ENCODE measurements at regions not wholly inside any gene's neighbourhood (a gene's known extent, or its start where the extent isn't known, plus 50 kb on each side); places are given as distances from the start of the nearest gene placed in this dataset.

GRCh38 chr13:78182813-78183212, 264.2 kb upstream of the EDNRB start:
- no peak for TF ChIP-seq POLR2A (IDR thresholded peaks at IDR 0.05)
- no peak for TF ChIP-seq EP300 (IDR thresholded peaks at IDR 0.05)
- TF ChIP-seq CTCF (IDR thresholded peaks at IDR 0.05) = no peak

All from gastroesophageal sphincter (tissue), 3 donors.